IMR-90 (cell line): ENCODE measurements at regions not wholly inside any gene's neighbourhood (a gene's known extent, or its start where the extent isn't known, plus 50 kb on each side); places are given as distances from the start of the nearest gene placed in this dataset.

ENCODE experiments used
- ATAC-seq: fragments of 200-7000 bp; cut with Tn5 transposase; 2 replicates; pipeline ENCODE4 v1.9.1; 2020; ENCODE audit warnings: low read depth, mild to moderate bottlenecking, moderate library complexity
- BruUV-seq: library from RNA; stranded (reverse); fragments of 400-500 nt; replicated peaks from 2 replicates; lab custom pipeline; 2021; lab: Mats Ljungman, UMichigan
- CTCF ChIA-PET: fragments of 300-600 bp; formaldehyde crosslinking; extraction: SDS; loops from one replicate; lab custom pipeline; 2021; ENCODE audit warnings: antibody characterized with exemption; lab: Yijun Ruan, JAX
- POLR2A ChIA-PET: fragments of 300-600 bp; sonication (Branson Sonifier 250); formaldehyde crosslinking; loops from one replicate; lab custom pipeline; 2022; ENCODE audit warnings: antibody characterized with exemption; ENCODE audit not compliant: unreplicated experiment; lab: Charles Lee
- DNase-seq: peaks from one replicate; pipeline ENCODE4 v3.0.0; 2013
- H2AFZ ChIP-seq: replicated peaks from 2 replicates; pipeline ENCODE3; 2013; ENCODE audit warnings: low read length, mild to moderate bottlenecking; ENCODE audit not compliant: poor library complexity
- H2AK5ac ChIP-seq: 2 replicates; pipeline ENCODE4 v1.6.1; 2013; ENCODE audit warnings: low read depth, low read length, inconsistent platforms
- H2AK9ac ChIP-seq: replicated peaks from 2 replicates; pipeline ENCODE3; 2013; ENCODE audit warnings: mild to moderate bottlenecking, low read depth, low read length, moderate library complexity; ENCODE audit not compliant: poor library complexity
- H2BK120ac ChIP-seq: 2 replicates; pipeline ENCODE4 v1.6.1; 2013; ENCODE audit warnings: low read depth, low read length, inconsistent platforms
- H2BK15ac ChIP-seq: 3 replicates; pipeline ENCODE4 v1.6.1; 2013; ENCODE audit warnings: low read depth, low read length, inconsistent platforms
- H2BK20ac ChIP-seq: 2 replicates; pipeline ENCODE4 v1.6.1; 2013; ENCODE audit warnings: low read depth, mild to moderate bottlenecking, inconsistent platforms, low read length, moderate library complexity
- H2BK5ac ChIP-seq: 2 replicates; pipeline ENCODE4 v1.6.1; 2013; ENCODE audit warnings: mild to moderate bottlenecking, low read depth, low read length, inconsistent platforms; ENCODE audit not compliant: poor library complexity, severe bottlenecking
- H3K14ac ChIP-seq: replicated peaks from 2 replicates; pipeline ENCODE4 v1.6.1; 2013; ENCODE audit warnings: low read depth, low read length, inconsistent platforms
- H3K18ac ChIP-seq: 2 replicates; pipeline ENCODE4 v1.6.1; 2013; ENCODE audit warnings: low read depth, low read length, control low read depth
- H3K23ac ChIP-seq: 2 replicates; pipeline ENCODE4 v1.6.1; 2013; ENCODE audit warnings: low read depth, low read length, inconsistent platforms
- H3K27ac ChIP-seq: 2 replicates; pipeline ENCODE4 v1.5.1; 2013; ENCODE audit warnings: mild to moderate bottlenecking, control low read depth, low read length; ENCODE audit not compliant: insufficient read depth
- H3K27me3 ChIP-seq: 2 replicates; pipeline ENCODE4 v1.6.1; 2013; ENCODE audit warnings: low read length; ENCODE audit not compliant: control insufficient read depth, insufficient read depth
- H3K36me3 ChIP-seq: 2 replicates; pipeline ENCODE4 v1.6.1; 2013; ENCODE audit warnings: low read length, mixed read lengths; ENCODE audit not compliant: control insufficient read depth, insufficient read depth
- H3K4ac ChIP-seq: 2 replicates; pipeline ENCODE4 v1.6.1; 2013; ENCODE audit warnings: low read depth, low read length, inconsistent platforms
- H3K4me1 ChIP-seq: 2 replicates; pipeline ENCODE4 v1.6.1; 2013; ENCODE audit warnings: low read length, mixed read lengths; ENCODE audit not compliant: control insufficient read depth, insufficient read depth
- H3K4me2 ChIP-seq: 2 replicates; pipeline ENCODE4 v1.6.1; 2013; ENCODE audit warnings: low read depth, mild to moderate bottlenecking, control low read depth, low read length, moderate library complexity
- H3K4me3 ChIP-seq: 2 replicates; pipeline ENCODE4 v1.5.1; 2013; ENCODE audit warnings: low read depth, mild to moderate bottlenecking, control low read depth, low read length, moderate library complexity; ENCODE audit not compliant: insufficient read depth
- H3K56ac ChIP-seq: 2 replicates; pipeline ENCODE4 v1.6.1; 2013; ENCODE audit warnings: low read length, inconsistent platforms; ENCODE audit not compliant: insufficient read depth; ENCODE audit errors: extremely low read depth
- H3K79me1 ChIP-seq, 2 experiments: 2 replicates each; pipeline ENCODE4 v1.6.1; 2013; ENCODE audit warnings: low read length in 2 of 2, inconsistent platforms in 1 of 2, low read depth in 1 of 2
- H3K9ac ChIP-seq: 2 replicates; pipeline ENCODE4 v1.6.1; 2013; ENCODE audit warnings: low read depth, low read length, control low read depth
- H3K9me1 ChIP-seq: 2 replicates; pipeline ENCODE4 v1.6.1; 2013; ENCODE audit warnings: low read length, inconsistent platforms; ENCODE audit not compliant: insufficient read depth
- H3K9me3 ChIP-seq: 2 replicates; pipeline ENCODE4 v1.6.1; 2013; ENCODE audit warnings: low read length; ENCODE audit not compliant: control insufficient read depth, insufficient read depth
- H4K20me1 ChIP-seq: 2 replicates; pipeline ENCODE4 v1.6.1; 2013; ENCODE audit warnings: low read length, inconsistent platforms; ENCODE audit not compliant: insufficient read depth
- H4K5ac ChIP-seq: 2 replicates; pipeline ENCODE4 v1.6.1; 2013; ENCODE audit warnings: mild to moderate bottlenecking, low read depth, low read length, control low read depth
- H4K8ac ChIP-seq, 2 experiments: 2 replicates each; pipeline ENCODE4 v1.6.1; 2013; ENCODE audit warnings: low read depth in 2 of 2, low read length in 2 of 2, control low read depth in 1 of 2, inconsistent platforms in 1 of 2
- H4K91ac ChIP-seq: 2 replicates; pipeline ENCODE4 v1.6.1; 2013; ENCODE audit warnings: low read depth, low read length, inconsistent platforms; ENCODE audit not compliant: insufficient read depth
- CEBPB ChIP-seq: IDR thresholded peaks from 2 replicates; pipeline ENCODE4 v1.6.1; 2012; ENCODE audit warnings: low read depth, low read length, improper control_type of control experiment
- CTCF ChIP-seq: conservative IDR thresholded peaks from 2 replicates; pipeline ENCODE4 v1.5.1; 2012; ENCODE audit warnings: mild to moderate bottlenecking, low read depth, low read length, improper control_type of control experiment
- MAZ ChIP-seq: IDR thresholded peaks from 2 replicates; pipeline ENCODE4 v1.6.1; 2012; ENCODE audit warnings: low read depth, mild to moderate bottlenecking, low read length, improper control_type of control experiment, moderate library complexity, borderline replicate concordance
- POLR2A ChIP-seq: IDR thresholded peaks from 2 replicates; pipeline ENCODE4 v1.6.1; 2012; ENCODE audit warnings: mild to moderate bottlenecking, low read depth, low read length
- RAD21 ChIP-seq: IDR thresholded peaks from 2 replicates; pipeline ENCODE4 v1.6.1; 2012; ENCODE audit warnings: low read length, improper control_type of control experiment
- RCOR1 ChIP-seq: IDR thresholded peaks from 2 replicates; pipeline ENCODE4 v1.6.1; 2012; ENCODE audit warnings: mild to moderate bottlenecking, low read length, improper control_type of control experiment; ENCODE audit not compliant: insufficient replicate concordance
- RFX5 ChIP-seq: IDR thresholded peaks from 2 replicates; pipeline ENCODE4 v1.8.0; 2012; ENCODE audit warnings: low read depth, mild to moderate bottlenecking, low read length, moderate library complexity
- WGBS, 2 experiments: methylation state at CpG; one replicate each; pipeline versions ENCODE4 v1.1.5 to v1.1.7; 2013; ENCODE audit warnings: missing lambda C conversion rate in 2 of 2; ENCODE audit not compliant: insufficient read length in 1 of 2; ENCODE audit errors: extremely low coverage in 2 of 2; 5-methylcytosine and 5-hydroxymethylcytosine counted together
- dilution Hi-C: fragments of 300-500 bp; cut with HindIII; formaldehyde crosslinking; loops from one replicate; pipeline ENCODE4 v1.14.3; 2018; ENCODE audit warnings: low sequenced_read_pairs; ENCODE audit not compliant: unreplicated experiment
- in situ Hi-C: fragments of 300-500 bp; cut with MboI; formaldehyde crosslinking; loops from 3 replicates; pipeline ENCODE4 v1.14.3; 2019; ENCODE audit warnings: low sequenced_read_pairs, inconsistent platforms, mixed read lengths
- intact Hi-C: fragments of 100-400 bp; cut with micrococcal nuclease; formaldehyde crosslinking; loops from 2 replicates; pipeline ENCODE4 v1.10.0; 2022

GRCh38 chr5:118478852-118479251, 509.5 kb downstream of the DTWD2 start:
- TF ChIP-seq POLR2A (no peak), CEBPB (no peak), RCOR1 (no peak), RFX5 (no peak), MAZ (no peak), RAD21 (no peak), CTCF (no peak)
- BruUV-seq: no TSS peak
- Histone ChIP-seq H2BK20ac (no peak overlapping the region), H3K18ac (no peak overlapping the region), H3K56ac (no peak overlapping the region), H4K8ac (no peak overlapping the region), H3K23ac (no peak overlapping the region), H3K4ac (no peak overlapping the region), H3K27me3 (no peaks in the 10 kb centered on the region), H3K4me1 (no peaks in the 10 kb centered on the region), H3K36me3 (no peaks in the 10 kb centered on the region), H4K91ac (no peak overlapping the region), H3K9me1 (no peaks in the 10 kb centered on the region), H2AFZ (no peak overlapping the region), H4K5ac (no peak overlapping the region), H3K4me3 (no peak overlapping the region), H2BK120ac (no peak overlapping the region), H3K27ac (no peak overlapping the region), H2BK5ac (no peak overlapping the region), H3K79me1 (no peaks in the 10 kb centered on the region), H3K4me2 (no peak overlapping the region), H3K14ac (no peak overlapping the region), H2AK9ac (no peak overlapping the region), H2AK5ac (no peak overlapping the region), H2BK15ac (no peak overlapping the region), H3K9me3 (peaks cover 2% of the 10 kb centered on the region; the same call in 1 of the 2 replicates), H3K9ac (no peak overlapping the region), H4K20me1 (no peaks in the 10 kb centered on the region)
- ATAC-seq (no peak), DNase-seq (no peak)
- intact Hi-C loops (no loop called here), in situ Hi-C loops (no loop called here), dilution Hi-C loops (no loop called here)
- ChIA-PET CTCF (no interaction called here), POLR2A (no interaction called here)
- WGBS, 2 experiments: no CpG with 5 or more reads among the region's 8 CpGs
